ENCODE measurements at regions not wholly inside any gene's neighbourhood (a gene's known extent, or its start where the extent isn't known, plus 50 kb on each side); places are given as distances from the start of the nearest gene placed in this dataset.

GRCh38 chr1:55815745-55816455 is 600.7 kb upstream of the USP24 start:
- no peak for TF ChIP-seq CTCF (IDR thresholded peaks at IDR 0.05; ENCODE audit: control extremely low read depth, extremely low read depth, low read depth, missing control alignments)
- ChIA-PET CTCF (interaction anchor here (2.4 kb wide), 1 partner anchor 14 kb away, joined by 4 read pairs; no protein-coding TSS in a partner anchor), POLR2A (no interaction called here)
- DNase-seq (ENCODE audit: extremely low spot score) = no peak

- TF ChIP-seq CTCF (IDR thresholded peaks at IDR 0.05; ENCODE audit: control extremely low read depth, extremely low read depth, low read depth, missing control alignments) = no peak
- ChIA-PET POLR2A (no interaction called here), CTCF (interaction anchor here (2.4 kb wide), 1 partner anchor 15 kb away, joined by 4 read pairs; no protein-coding TSS in a partner anchor)
- no peak for DNase-seq (ENCODE audit: extremely low spot score)
These were observed 599.8 kb upstream of the USP24 start for GRCh38 chr1:55814967-55815366.

GRCh38 chr1:55813618-55814017 is 598.5 kb upstream of the USP24 start:
- DNase-seq (ENCODE audit: extremely low spot score) = no peak
- no peak for TF ChIP-seq CTCF (IDR thresholded peaks at IDR 0.05; ENCODE audit: control extremely low read depth, extremely low read depth, low read depth, missing control alignments)
- ChIA-PET CTCF (no interaction called here), POLR2A (no interaction called here)

GRCh38 chr1:55812281-55812680 is 597.1 kb upstream of the USP24 start:
- TF ChIP-seq CTCF (IDR thresholded peaks at IDR 0.05; ENCODE audit: control extremely low read depth, extremely low read depth, low read depth, missing control alignments) = no peak
- DNase-seq (ENCODE audit: extremely low spot score) = no peak
- ChIA-PET POLR2A (no interaction called here), CTCF (no interaction called here)

GRCh38 chr1:55808263-55808662 is 593.1 kb upstream of the USP24 start:
- no peak for TF ChIP-seq CTCF (IDR thresholded peaks at IDR 0.05; ENCODE audit: control extremely low read depth, extremely low read depth, low read depth, missing control alignments)
- ChIA-PET POLR2A (no interaction called here), CTCF (no interaction called here)
- no peak for DNase-seq (ENCODE audit: extremely low spot score)

GRCh38 chr1:55803429-55803828 is 588.3 kb upstream of the USP24 start:
- DNase-seq (ENCODE audit: extremely low spot score) = no peak
- POLR2A ChIA-PET = no interaction called here
- TF ChIP-seq CTCF (IDR thresholded peaks at IDR 0.05; ENCODE audit: control extremely low read depth, extremely low read depth, low read depth, missing control alignments) = no peak
- CTCF ChIA-PET = interaction anchor here (1.5 kb wide), 1 partner anchor 9 kb away, joined by 3 read pairs; no protein-coding TSS in a partner anchor

Measured in GM10248 (cell line).